ENCODE measurements at regions not wholly inside any gene's neighbourhood (a gene's known extent, or its start where the extent isn't known, plus 50 kb on each side); places are given as distances from the start of the nearest gene placed in this dataset.

DNA sequence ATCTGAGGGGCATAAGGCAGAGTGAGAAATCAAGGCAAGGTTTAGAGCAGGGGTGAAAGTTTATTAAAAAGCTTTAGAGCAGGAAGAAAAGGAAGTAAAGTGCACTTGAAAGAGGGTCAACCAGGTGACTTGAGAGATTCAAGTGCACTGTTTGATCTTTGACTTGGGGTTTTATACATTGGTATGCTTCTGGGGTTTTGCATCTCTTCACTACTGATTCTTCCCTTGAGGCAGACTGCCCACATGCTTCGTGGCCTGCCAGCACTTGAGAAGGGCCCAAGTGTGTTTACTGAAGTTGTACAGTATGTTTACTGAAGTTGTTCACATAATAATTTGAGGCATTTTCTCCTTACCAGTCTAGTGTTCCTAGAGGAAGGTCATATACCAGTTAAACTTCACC, 367.0 kb upstream of the UBE2E2 start:
- H2AFZ ChIP-seq (ENCODE audit: low read depth), result no peak overlapping the region
- POLR2A ChIA-PET, result no interaction called here
- no peak for DNase-seq
- 10% methylated on average over 1 of the region's 1 CpG for WGBS (ENCODE audit: low lambda C conversion rate)
- H3K27ac ChIP-seq (ENCODE audit: low read depth in 2 of 2, low read length in 1 of 2), result no peak overlapping the region
- H4K20me1 ChIP-seq (ENCODE audit: insufficient read depth), result no peaks in the 10 kb centered on the region
- H3K4me1 ChIP-seq (ENCODE audit: control insufficient read depth in 1 of 2, insufficient read depth in 2 of 2, low read depth in 1 of 2, low read length in 1 of 2), result no peaks in the 10 kb centered on the region
- H3K27me3 ChIP-seq (ENCODE audit: insufficient read depth), result no peaks in the 10 kb centered on the region
- TF ChIP-seq, protein P1, sequence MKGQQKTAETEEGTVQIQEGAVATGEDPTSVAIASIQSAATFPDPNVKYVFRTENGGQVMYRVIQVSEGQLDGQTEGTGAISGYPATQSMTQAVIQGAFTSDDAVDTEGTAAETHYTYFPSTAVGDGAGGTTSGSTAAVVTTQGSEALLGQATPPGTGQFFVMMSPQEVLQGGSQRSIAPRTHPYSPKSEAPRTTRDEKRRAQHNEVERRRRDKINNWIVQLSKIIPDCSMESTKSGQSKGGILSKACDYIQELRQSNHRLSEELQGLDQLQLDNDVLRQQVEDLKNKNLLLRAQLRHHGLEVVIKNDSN (IDR thresholded peaks at IDR 0.05; ENCODE audit: borderline replicate concordance, low read depth), result no peak
- TF ChIP-seq RCOR1 (IDR thresholded peaks at IDR 0.05; ENCODE audit: low read length) (no peak), USF2 (IDR thresholded peaks at IDR 0.05; ENCODE audit: borderline replicate concordance, low read depth, low read length) (no peak)
- TF ChIP-seq, protein P2, sequence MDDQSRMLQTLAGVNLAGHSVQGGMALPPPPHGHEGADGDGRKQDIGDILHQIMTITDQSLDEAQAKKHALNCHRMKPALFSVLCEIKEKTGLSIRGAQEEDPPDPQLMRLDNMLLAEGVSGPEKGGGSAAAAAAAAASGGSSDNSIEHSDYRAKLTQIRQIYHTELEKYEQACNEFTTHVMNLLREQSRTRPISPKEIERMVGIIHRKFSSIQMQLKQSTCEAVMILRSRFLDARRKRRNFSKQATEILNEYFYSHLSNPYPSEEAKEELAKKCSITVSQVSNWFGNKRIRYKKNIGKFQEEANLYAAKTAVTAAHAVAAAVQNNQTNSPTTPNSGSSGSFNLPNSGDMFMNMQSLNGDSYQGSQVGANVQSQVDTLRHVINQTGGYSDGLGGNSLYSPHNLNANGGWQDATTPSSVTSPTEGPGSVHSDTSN (IDR thresholded peaks at IDR 0.05), result no peak
- H3K36me3 ChIP-seq (replicated peaks in 1 of 2; ENCODE audit: control insufficient read depth in 1 of 2, insufficient read depth in 2 of 2, low read length in 1 of 2), result no peaks in the 10 kb centered on the region
- H3F3A ChIP-seq (replicated peaks; ENCODE audit: insufficient read depth), result no peaks in the 10 kb centered on the region
- H3K9me3 ChIP-seq, result no peaks in the 10 kb centered on the region
- no peaks in the 10 kb centered on the region for H3K79me2 ChIP-seq (ENCODE audit: insufficient read depth)
- no peak overlapping the region for H3K4me3 ChIP-seq (ENCODE audit: low read depth in 2 of 2, low read length in 1 of 2)
- no peaks in the 10 kb centered on the region for H3K9me2 ChIP-seq
- CTCF ChIA-PET, result no interaction called here
- no peak overlapping the region for H3K4me2 ChIP-seq
- no peak overlapping the region for H3K9ac ChIP-seq

- no peak overlapping the region for H2AFZ ChIP-seq (ENCODE audit: low read depth)
- H3K4me2 ChIP-seq, result no peak overlapping the region
- no peaks in the 10 kb centered on the region for H3K9me2 ChIP-seq
- 45% methylated on average over 3 of the region's 3 CpGs for WGBS (ENCODE audit: low lambda C conversion rate)
- TF ChIP-seq CHD2 (IDR thresholded peaks at IDR 0.05; ENCODE audit: low read length, partially characterized antibody), result no peak
- TF ChIP-seq RCOR1 (IDR thresholded peaks at IDR 0.05; ENCODE audit: low read length), result no peak
- no peak for DNase-seq
- H4K20me1 ChIP-seq (ENCODE audit: insufficient read depth), result no peaks in the 10 kb centered on the region
- no peak overlapping the region for H3K4me3 ChIP-seq (ENCODE audit: low read depth in 2 of 2, low read length in 1 of 2)
- ChIA-PET POLR2A (no interaction called here), CTCF (no interaction called here)
- no peak overlapping the region for H3K27ac ChIP-seq (ENCODE audit: low read depth in 2 of 2, low read length in 1 of 2)
- H3K79me2 ChIP-seq (ENCODE audit: insufficient read depth), result no peaks in the 10 kb centered on the region
- H3K4me1 ChIP-seq (ENCODE audit: control insufficient read depth in 1 of 2, insufficient read depth in 2 of 2, low read depth in 1 of 2, low read length in 1 of 2), result no peaks in the 10 kb centered on the region
- no peak overlapping the region for H3K9ac ChIP-seq
- H3K9me3 ChIP-seq, result no peaks in the 10 kb centered on the region
- H3K27me3 ChIP-seq (ENCODE audit: insufficient read depth), result no peaks in the 10 kb centered on the region
- H3F3A ChIP-seq (replicated peaks; ENCODE audit: insufficient read depth), result no peaks in the 10 kb centered on the region
- H3K36me3 ChIP-seq (replicated peaks in 1 of 2; ENCODE audit: control insufficient read depth in 1 of 2, insufficient read depth in 2 of 2, low read length in 1 of 2), result no peaks in the 10 kb centered on the region
These were observed 359.3 kb upstream of the UBE2E2 start for GRCh38 chr3:22843854-22844253.

- Histone ChIP-seq H3K79me2 (ENCODE audit: insufficient read depth) (no peaks in the 10 kb centered on the region), H2AFZ (ENCODE audit: low read depth) (no peak overlapping the region), H3K36me3 (replicated peaks in 1 of 2; ENCODE audit: control insufficient read depth in 1 of 2, insufficient read depth in 2 of 2, low read length in 1 of 2) (no peaks in the 10 kb centered on the region), H3K27ac (ENCODE audit: low read depth in 2 of 2, low read length in 1 of 2) (no peak overlapping the region), H3K4me1 (ENCODE audit: control insufficient read depth in 1 of 2, insufficient read depth in 2 of 2, low read depth in 1 of 2, low read length in 1 of 2) (no peaks in the 10 kb centered on the region), H3K9me2 (no peaks in the 10 kb centered on the region), H3K9me3 (no peaks in the 10 kb centered on the region), H4K20me1 (ENCODE audit: insufficient read depth) (no peaks in the 10 kb centered on the region), H3K4me2 (no peak overlapping the region), H3K4me3 (ENCODE audit: low read depth in 2 of 2, low read length in 1 of 2) (no peak overlapping the region), H3K9ac (no peak overlapping the region), H3K27me3 (ENCODE audit: insufficient read depth) (no peaks in the 10 kb centered on the region), H3F3A (replicated peaks; ENCODE audit: insufficient read depth) (no peaks in the 10 kb centered on the region)
- 40% methylated on average over 5 of the region's 5 CpGs for WGBS (ENCODE audit: low lambda C conversion rate)
- ChIA-PET POLR2A (no interaction called here), CTCF (interaction anchor here (1.6 kb wide), 1 partner anchor 12 kb away, joined by 4 read pairs; no protein-coding TSS in a partner anchor)
- DNase-seq, result no peak
- TF ChIP-seq TEAD4 (IDR thresholded peaks at IDR 0.05; ENCODE audit: borderline replicate concordance, insufficient read depth) (no peak), SIN3A (IDR thresholded peaks at IDR 0.05; ENCODE audit: borderline replicate concordance, low read depth, low read length) (no peak), FOXM1 (IDR thresholded peaks at IDR 0.05; ENCODE audit: low read depth) (no peak), TCF12 (IDR thresholded peaks at IDR 0.05) (no peak), SMC3 (IDR thresholded peaks at IDR 0.05; ENCODE audit: low read depth, low read length) (no peak), MEF2A (IDR thresholded peaks at IDR 0.05; ENCODE audit: borderline replicate concordance, low read depth) (no peak), RXRA (IDR thresholded peaks at IDR 0.05; ENCODE audit: borderline replicate concordance, low read depth) (no peak), CTCF (IDR thresholded peaks at IDR 0.05) (no peak), JUND (IDR thresholded peaks at IDR 0.05) (no peak), GABPA (IDR thresholded peaks at IDR 0.05; ENCODE audit: low read depth) (no peak)
- TF ChIP-seq, protein P3, sequence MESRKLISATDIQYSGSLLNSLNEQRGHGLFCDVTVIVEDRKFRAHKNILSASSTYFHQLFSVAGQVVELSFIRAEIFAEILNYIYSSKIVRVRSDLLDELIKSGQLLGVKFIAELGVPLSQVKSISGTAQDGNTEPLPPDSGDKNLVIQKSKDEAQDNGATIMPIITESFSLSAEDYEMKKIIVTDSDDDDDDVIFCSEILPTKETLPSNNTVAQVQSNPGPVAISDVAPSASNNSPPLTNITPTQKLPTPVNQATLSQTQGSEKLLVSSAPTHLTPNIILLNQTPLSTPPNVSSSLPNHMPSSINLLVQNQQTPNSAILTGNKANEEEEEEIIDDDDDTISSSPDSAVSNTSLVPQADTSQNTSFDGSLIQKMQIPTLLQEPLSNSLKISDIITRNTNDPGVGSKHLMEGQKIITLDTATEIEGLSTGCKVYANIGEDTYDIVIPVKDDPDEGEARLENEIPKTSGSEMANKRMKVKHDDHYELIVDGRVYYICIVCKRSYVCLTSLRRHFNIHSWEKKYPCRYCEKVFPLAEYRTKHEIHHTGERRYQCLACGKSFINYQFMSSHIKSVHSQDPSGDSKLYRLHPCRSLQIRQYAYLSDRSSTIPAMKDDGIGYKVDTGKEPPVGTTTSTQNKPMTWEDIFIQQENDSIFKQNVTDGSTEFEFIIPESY (IDR thresholded peaks at IDR 0.05; ENCODE audit: borderline replicate concordance, low read depth), result no peak
- TF ChIP-seq, protein P1 (IDR thresholded peaks at IDR 0.05; ENCODE audit: borderline replicate concordance, low read depth), result no peak
These were observed 356.6 kb upstream of the UBE2E2 start for GRCh38 chr3:22846566-22846965.

All from SK-N-SH (cell line).